ENCODE measurements at regions not wholly inside any gene's neighbourhood (a gene's known extent, or its start where the extent isn't known, plus 50 kb on each side); places are given as distances from the start of the nearest gene placed in this dataset.

- intact Hi-C loops (cut with DNase I; ENCODE audit: low total_unique reads) = no loop called here
- H3K36me3 ChIP-seq = no peaks in the 10 kb centered on the region
- no peaks in the 10 kb centered on the region for H3K27me3 ChIP-seq
- in situ Hi-C loops (cut with MboI; ENCODE audit: low pct_ligation_motif_present in 1 of 4, low pct_unique_long_range_greater_than_20kb in 1 of 4, low sequenced_read_pairs in 3 of 4) = no loop called here
- TF ChIP-seq POLR2AphosphoS5 (IDR thresholded peaks at IDR 0.05) (no peak), CTCF (IDR thresholded peaks at IDR 0.05) (no peak), POLR2A (IDR thresholded peaks at IDR 0.05) (no peak), EP300 (IDR thresholded peaks at IDR 0.05; ENCODE audit: low read depth) (no peak)
- H3K27ac ChIP-seq = no peak overlapping the region
- no peak overlapping the region for H3K4me3 ChIP-seq
- H3K9me3 ChIP-seq = no peaks in the 10 kb centered on the region
- WGBS, 2 donors (ENCODE audit: low coverage in 1 of 2) = 87 to 91% methylated on average over 3 to 13 of the region's 13 CpGs
- peaks cover 2 to 51% (median 37%) of the 10 kb centered on the region in 4 donors for H3K4me1 ChIP-seq
- no peak for DNase-seq
Measured at GRCh38 chr11:92844197-92844596, 125.3 kb upstream of the MTNR1B start.

DNA sequence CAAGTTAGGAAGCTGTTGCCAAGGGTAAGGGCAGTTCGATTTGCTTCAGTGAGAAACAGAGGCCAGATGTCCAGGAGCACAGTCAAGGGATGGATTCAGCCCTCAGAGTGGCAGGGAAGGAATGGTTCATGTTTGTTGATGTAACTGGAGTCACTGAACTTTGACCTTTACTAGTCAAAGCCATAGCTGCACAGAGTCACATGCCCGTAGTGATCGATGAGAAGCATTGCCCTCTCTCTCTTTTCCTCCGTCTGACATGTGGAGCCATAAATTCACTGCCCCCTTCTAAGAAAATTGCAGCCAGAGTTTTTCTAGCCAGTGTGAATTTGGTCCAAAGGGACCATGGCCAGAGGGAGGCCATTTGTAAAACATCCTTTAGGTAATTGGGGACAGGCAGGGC lies 124.1 kb upstream of the MTNR1B start:
- DNase-seq = no peak
- 59 to 73% methylated on average over 3 to 4 of the region's 4 CpGs for WGBS, 2 donors (ENCODE audit: low coverage in 1 of 2)

DNA sequence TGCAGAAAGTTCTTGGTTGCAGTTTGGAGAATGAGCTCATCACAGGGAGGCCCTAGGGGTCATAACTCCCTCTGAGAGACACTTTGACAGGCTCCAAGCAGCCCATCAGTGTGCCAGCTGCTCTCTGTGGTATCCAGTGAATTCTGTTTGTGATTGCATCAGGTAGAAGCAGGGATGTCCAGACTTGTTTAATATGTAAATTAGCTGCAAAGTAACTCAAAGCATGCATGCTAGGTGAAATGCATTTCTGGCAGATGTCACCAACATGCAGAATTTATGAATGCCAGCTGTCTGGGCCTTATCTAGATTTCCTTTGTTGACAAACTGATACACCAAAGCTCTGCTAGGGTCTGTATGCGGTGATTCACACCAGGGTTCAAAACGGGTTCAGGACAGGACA lies 123.6 kb upstream of the MTNR1B start:
- DNase-seq = no peak
- peaks cover 2 to 54% (median 37%) of the 10 kb centered on the region in 4 donors for H3K4me1 ChIP-seq
- H3K27ac ChIP-seq = peak overlapping the region in 3 of 4 donors; percentile 51 to 64 (median 64)
- TF ChIP-seq POLR2A (IDR thresholded peaks at IDR 0.05) = no peak
- TF ChIP-seq EP300 (IDR thresholded peaks at IDR 0.05; ENCODE audit: low read depth) = no peak
- TF ChIP-seq POLR2AphosphoS5 (IDR thresholded peaks at IDR 0.05) = no peak
- TF ChIP-seq CTCF (IDR thresholded peaks at IDR 0.05) = no peak
- H3K27me3 ChIP-seq = no peaks in the 10 kb centered on the region
- H3K4me3 ChIP-seq = no peak overlapping the region
- 41 to 61% methylated on average over 2 of the region's 2 CpGs for WGBS, 2 donors (ENCODE audit: low coverage in 1 of 2)
- in situ Hi-C loops (cut with MboI; ENCODE audit: low pct_ligation_motif_present in 1 of 4, low pct_unique_long_range_greater_than_20kb in 1 of 4, low sequenced_read_pairs in 3 of 4) = no loop called here
- H3K9me3 ChIP-seq = no peaks in the 10 kb centered on the region
- H3K36me3 ChIP-seq = no peaks in the 10 kb centered on the region
- intact Hi-C loops (cut with DNase I; ENCODE audit: low total_unique reads) = no loop called here

More for the DNA sequence above, 124.1 kb upstream of the MTNR1B start:
- Histone ChIP-seq H3K36me3 (no peaks in the 10 kb centered on the region), H3K27ac (peak overlapping the region in 1 of 4 donors; percentile 64), H3K4me3 (no peak overlapping the region), H3K4me1 (peaks cover 2 to 54% (median 37%) of the 10 kb centered on the region in 4 donors), H3K9me3 (no peaks in the 10 kb centered on the region), H3K27me3 (no peaks in the 10 kb centered on the region)
- intact Hi-C loops (cut with DNase I; ENCODE audit: low total_unique reads) (no loop called here), in situ Hi-C loops (cut with MboI; ENCODE audit: low pct_ligation_motif_present in 1 of 4, low pct_unique_long_range_greater_than_20kb in 1 of 4, low sequenced_read_pairs in 3 of 4) (no loop called here)
- TF ChIP-seq EP300 (IDR thresholded peaks at IDR 0.05; ENCODE audit: low read depth) = no peak
- no peak for TF ChIP-seq POLR2A (IDR thresholded peaks at IDR 0.05)
- no peak for TF ChIP-seq CTCF (IDR thresholded peaks at IDR 0.05)
- no peak for TF ChIP-seq POLR2AphosphoS5 (IDR thresholded peaks at IDR 0.05)

GRCh38 chr11:92846491-92847125 lies 122.8 kb upstream of the MTNR1B start:
- intact Hi-C loops (cut with DNase I; ENCODE audit: low total_unique reads) = no loop called here
- Histone ChIP-seq H3K4me3 (no peak overlapping the region), H3K4me1 (peaks cover 2 to 54% (median 37%) of the 10 kb centered on the region in 4 donors), H3K27me3 (no peaks in the 10 kb centered on the region), H3K36me3 (no peaks in the 10 kb centered on the region), H3K9me3 (no peaks in the 10 kb centered on the region), H3K27ac (peak overlapping the region; percentile 51 to 68 (median 64))
- in situ Hi-C loops (cut with MboI; ENCODE audit: low pct_ligation_motif_present in 1 of 4, low pct_unique_long_range_greater_than_20kb in 1 of 4, low sequenced_read_pairs in 3 of 4) = no loop called here
- TF ChIP-seq CTCF (IDR thresholded peaks at IDR 0.05) (no peak), EP300 (IDR thresholded peaks at IDR 0.05; ENCODE audit: low read depth) (no peak), POLR2A (IDR thresholded peaks at IDR 0.05) (no peak), POLR2AphosphoS5 (IDR thresholded peaks at IDR 0.05) (no peak)
- DNase-seq = peak; percentile 22

Data from transverse colon (tissue), 4 donors.